ENCODE measurements at regions not wholly inside any gene's neighbourhood (a gene's known extent, or its start where the extent isn't known, plus 50 kb on each side); places are given as distances from the start of the nearest gene placed in this dataset.

- no peak for ATAC-seq
- TF ChIP-seq GLIS3 (CRISPR knock-in tag; IDR thresholded peaks at IDR 0.05): no peak
- TF ChIP-seq ZFP30 (CRISPR knock-in tag; IDR thresholded peaks at IDR 0.05): no peak
- no peak for TF ChIP-seq ZFP3 (CRISPR knock-in tag; IDR thresholded peaks at IDR 0.05)
- no peak for TF ChIP-seq CREB5 (CRISPR knock-in tag; IDR thresholded peaks at IDR 0.05; ENCODE audit: low read depth)
Measured at GRCh38 chr20:61047515-61047914, 204.5 kb upstream of the CDH4 start.

GRCh38 chr20:61048302-61048701 lies 203.8 kb upstream of the CDH4 start:
- TF ChIP-seq OSR1 (CRISPR knock-in tag; IDR thresholded peaks at IDR 0.05): no peak
- TF ChIP-seq ZC3H10 (CRISPR knock-in tag; IDR thresholded peaks at IDR 0.05): no peak
- TF ChIP-seq SNAI2 (CRISPR knock-in tag; IDR thresholded peaks at IDR 0.05): no peak
- TF ChIP-seq ZFP3 (CRISPR knock-in tag; IDR thresholded peaks at IDR 0.05): no peak
- no peak for TF ChIP-seq ARNTL (CRISPR knock-in tag; IDR thresholded peaks at IDR 0.05; ENCODE audit: borderline replicate concordance, low read depth)
- no peak for TF ChIP-seq ZNF70 (CRISPR knock-in tag; IDR thresholded peaks at IDR 0.05)
- no peak for TF ChIP-seq TSHZ2 (CRISPR knock-in tag; IDR thresholded peaks at IDR 0.05)
- TF ChIP-seq TOX (CRISPR knock-in tag; IDR thresholded peaks at IDR 0.05; ENCODE audit: borderline replicate concordance): no peak
- no peak for TF ChIP-seq POU6F1 (CRISPR knock-in tag; IDR thresholded peaks at IDR 0.05; ENCODE audit: borderline replicate concordance, low read depth)
- TF ChIP-seq PPARA (CRISPR knock-in tag; IDR thresholded peaks at IDR 0.05; ENCODE audit: borderline replicate concordance): no peak
- TF ChIP-seq TCF4 (CRISPR knock-in tag; IDR thresholded peaks at IDR 0.05; ENCODE audit: borderline replicate concordance): no peak
- no peak for TF ChIP-seq CREB5 (CRISPR knock-in tag; IDR thresholded peaks at IDR 0.05; ENCODE audit: low read depth)
- TF ChIP-seq GLIS3 (CRISPR knock-in tag; IDR thresholded peaks at IDR 0.05): no peak
- TF ChIP-seq CSDC2 (CRISPR knock-in tag; IDR thresholded peaks at IDR 0.05): no peak
- no peak for TF ChIP-seq ZFP30 (CRISPR knock-in tag; IDR thresholded peaks at IDR 0.05)
- no peak for TF ChIP-seq PATZ1 (CRISPR knock-in tag; IDR thresholded peaks at IDR 0.05; ENCODE audit: borderline replicate concordance)
- no peak for TF ChIP-seq RARB (CRISPR knock-in tag; IDR thresholded peaks at IDR 0.05)
- TF ChIP-seq ESRRG (CRISPR knock-in tag; IDR thresholded peaks at IDR 0.05): no peak
- no peak for TF ChIP-seq ZNF8 (CRISPR knock-in tag; IDR thresholded peaks at IDR 0.05)
- no peak for ATAC-seq

- no peak for ATAC-seq
- TF ChIP-seq ZFP3 (CRISPR knock-in tag; IDR thresholded peaks at IDR 0.05) (no peak), ZNF8 (CRISPR knock-in tag; IDR thresholded peaks at IDR 0.05) (no peak), ISL1 (CRISPR knock-in tag; IDR thresholded peaks at IDR 0.05) (no peak), ZFP30 (CRISPR knock-in tag; IDR thresholded peaks at IDR 0.05) (no peak), ZNF565 (CRISPR knock-in tag; conservative IDR thresholded peaks at IDR 0.05; ENCODE audit: low read depth) (no peak), ZC3H10 (CRISPR knock-in tag; IDR thresholded peaks at IDR 0.05) (no peak), CSDC2 (CRISPR knock-in tag; IDR thresholded peaks at IDR 0.05) (no peak), POU6F1 (CRISPR knock-in tag; IDR thresholded peaks at IDR 0.05; ENCODE audit: borderline replicate concordance, low read depth) (no peak), CSRNP3 (CRISPR knock-in tag; IDR thresholded peaks at IDR 0.05) (no peak), BACH2 (CRISPR knock-in tag; IDR thresholded peaks at IDR 0.05; ENCODE audit: borderline replicate concordance) (no peak), RARB (CRISPR knock-in tag; IDR thresholded peaks at IDR 0.05) (no peak), CREB5 (CRISPR knock-in tag; IDR thresholded peaks at IDR 0.05; ENCODE audit: low read depth) (no peak)
Measured at GRCh38 chr20:61049684-61050083, 202.4 kb upstream of the CDH4 start.
